K562 (cell line): ENCODE measurements at regions not wholly inside any gene's neighbourhood (a gene's known extent, or its start where the extent isn't known, plus 50 kb on each side); places are given as distances from the start of the nearest gene placed in this dataset.

Experiments used
- ATAC-seq: fragments of 200-7000 bp; cut with Tn5 transposase; 3 replicates; pipeline ENCODE4 v1.9.1; 2020; ENCODE audit warnings: moderate library complexity
- BruUV-seq: library from RNA; stranded (reverse); fragments of 400-500 nt; replicated peaks from 2 replicates; lab custom pipeline; 2021; lab: Mats Ljungman, UMichigan
- CTCF ChIA-PET: fragments of 300-600 bp; formaldehyde crosslinking; extraction: SDS; loops from one replicate; lab custom pipeline; 2021; ENCODE audit warnings: low intra/inter-chr PET ratio; lab: Yijun Ruan, JAX
- POLR2A ChIA-PET: fragments of 300-600, 350-650 bp; sonication (Branson Sonifier 250); formaldehyde crosslinking; extraction: SDS; loops from one replicate; lab custom pipeline; 2021; ENCODE audit warnings: antibody characterized with exemption, inconsistent platforms; lab: Yijun Ruan, JAX
- DNase-seq, 4 experiments: peaks; one replicate each; pipeline versions ENCODE4 v3.0.0 to v3.0.0-alpha.2; 2011 to 2018; ENCODE audit warnings: low spot score in 3 of 4, mixed read lengths in 3 of 4; ENCODE audit errors: extremely low read depth in 1 of 4
- FAIRE-seq: peaks from 2 replicates; lab custom pipeline; 2011; peaks lifted over from hg19 to GRCh38; lab: Jason Lieb, UNC
- H2AFZ ChIP-seq: 2 replicates; pipeline ENCODE4 v1.6.0; 2011; ENCODE audit warnings: low read depth, low read length, control low read depth, inconsistent platforms
- H3K27ac ChIP-seq: fragments of 200-600 bp; 3 replicates; pipeline ENCODE4 v1.8.0; 2011; ENCODE audit warnings: low read depth, mild to moderate bottlenecking, control low read depth, inconsistent platforms, low read length, moderate library complexity, mixed read lengths; ENCODE audit errors: extremely low read depth
- H3K27me3 ChIP-seq, 2 experiments: fragments of 300-600 bp in 1 of 2; 2 replicates in 1 of 2; 3 replicates in 1 of 2; pipeline versions ENCODE4 v1.6.0 to v1.8.0; 2011; ENCODE audit warnings: inconsistent platforms in 2 of 2, low read length in 2 of 2, mild to moderate bottlenecking in 1 of 2, mixed read lengths in 1 of 2, moderate library complexity in 1 of 2; ENCODE audit not compliant: control insufficient read depth in 2 of 2, insufficient read depth in 2 of 2
- H3K36me3 ChIP-seq: fragments of 300-600 bp; 3 replicates; pipeline ENCODE4 v1.8.0; 2011; ENCODE audit warnings: mild to moderate bottlenecking, low read length, inconsistent platforms; ENCODE audit not compliant: control insufficient read depth, insufficient read depth
- H3K4me1 ChIP-seq, 2 experiments: fragments of 200-600 bp in 1 of 2; replicated peaks in 1 of 2; 2 replicates in 1 of 2; 3 replicates in 1 of 2; pipeline versions ENCODE4 v1.5.1 to v1.8.0; 2011; ENCODE audit warnings: inconsistent platforms in 2 of 2, low read length in 2 of 2, mild to moderate bottlenecking in 1 of 2, mixed read lengths in 1 of 2, moderate library complexity in 1 of 2; ENCODE audit not compliant: control insufficient read depth in 2 of 2, insufficient read depth in 2 of 2
- H3K4me2 ChIP-seq: 2 replicates; pipeline ENCODE4 v1.6.1; 2011; ENCODE audit warnings: low read length, control low read depth, inconsistent platforms, mixed read lengths; ENCODE audit not compliant: insufficient read depth
- H3K4me3 ChIP-seq: fragments of 200-600 bp; sonication (generic), shearing (Covaris generic); 2 replicates; pipeline ENCODE4 v1.5.1; 2016; ENCODE audit warnings: control low read depth, inconsistent platforms
- H3K79me2 ChIP-seq: fragments of 200-600 bp; 3 replicates; pipeline ENCODE4 v1.8.0; 2011; ENCODE audit warnings: low read length, inconsistent platforms; ENCODE audit not compliant: control insufficient read depth, insufficient read depth
- H3K9ac ChIP-seq, 2 experiments: 2 replicates each; pipeline versions ENCODE4 v1.6.0 to v1.6.1; 2011; ENCODE audit warnings: low read depth in 2 of 2, low read length in 2 of 2, control low read depth in 1 of 2, inconsistent platforms in 1 of 2, mild to moderate bottlenecking in 1 of 2, mixed read lengths in 1 of 2; ENCODE audit not compliant: insufficient read depth in 1 of 2
- H3K9me1 ChIP-seq: one replicate; pipeline ENCODE4 v1.6.0; 2011; ENCODE audit warnings: inconsistent platforms, mild to moderate bottlenecking, low read length, moderate library complexity; ENCODE audit not compliant: control insufficient read depth, insufficient read depth
- H3K9me3 ChIP-seq: replicated peaks from 2 replicates; pipeline ENCODE4 v1.5.1; 2011; ENCODE audit warnings: low read depth, low read length, inconsistent platforms; ENCODE audit not compliant: control insufficient read depth, insufficient read depth
- H4K20me1 ChIP-seq: replicated peaks from 2 replicates; pipeline ENCODE4 v1.6.1; 2011; ENCODE audit warnings: low read length, inconsistent platforms, mixed read lengths; ENCODE audit not compliant: control insufficient read depth, insufficient read depth
- MAFK ChIP-seq: IDR thresholded peaks from 2 replicates; pipeline ENCODE4 v1.6.1; 2011; ENCODE audit warnings: low read length, improper control_type of control experiment
- MEF2D ChIP-seq: conservative IDR thresholded peaks from 2 replicates; pipeline ENCODE4 v1.6.1; 2016; ENCODE audit warnings: low read depth, missing genetic modification characterization, missing compliant biosample characterization
- MYNN ChIP-seq, 2 experiments: sonication (generic); formaldehyde crosslinking in 1 of 2; IDR thresholded peaks; 2 replicates each; pipeline versions ENCODE4 v1.5.0 to v1.6.1; 2016 to 2020; ENCODE audit warnings: antibody characterized with exemption in 1 of 2, missing genetic modification reagents in 1 of 2
- NR2C2 ChIP-seq, 2 experiments: fragments of 200-800 bp in 1 of 2; sonication (Bioruptor generic) in 1 of 2; sonication (generic) in 1 of 2; formaldehyde crosslinking in 1 of 2; IDR thresholded peaks; 2 replicates each; pipeline versions ENCODE4 v1.6.1 to v1.8.0; 2016 to 2022; ENCODE audit warnings: mild to moderate bottlenecking in 1 of 2, missing compliant biosample characterization in 1 of 2, missing genetic modification characterization in 1 of 2, missing genetic modification reagents in 1 of 2
- PPARD ChIP-seq: fragments of 250-450 bp; sonication (Bioruptor Pico); IDR thresholded peaks from 2 replicates; pipeline ENCODE4 v1.8.0; 2022; ENCODE audit warnings: inconsistent platforms, mild to moderate bottlenecking, moderate library complexity
- ZKSCAN3 ChIP-seq: fragments of 250-450 bp; sonication (Bioruptor Pico); IDR thresholded peaks from 2 replicates; pipeline ENCODE4 v1.4.0; 2020
- ZNF518B ChIP-seq: fragments of 250-450 bp; sonication (Bioruptor Pico); IDR thresholded peaks from 2 replicates; pipeline ENCODE4 v1.5.0; 2021; ENCODE audit warnings: mild to moderate bottlenecking, moderate library complexity
- ZNF740 ChIP-seq, 3 experiments: fragments of 200-800 bp in 1 of 3; sonication (Bioruptor generic) in 1 of 3; sonication (generic) in 1 of 3; formaldehyde crosslinking in 1 of 3; IDR thresholded peaks; 2 replicates each; pipeline versions ENCODE4 v1.6.1 to v1.8.0; 2016 to 2022; ENCODE audit warnings: mild to moderate bottlenecking in 2 of 3, missing compliant biosample characterization in 2 of 3, missing genetic modification characterization in 2 of 3, missing genetic modification reagents in 1 of 3
- WGBS: fragments of 100-300 bp; shearing (Covaris generic); methylation state at CpG from one replicate; pipeline ENCODE4 v1.1.6; 2016; ENCODE audit warnings: low coverage, mixed read lengths; ENCODE audit not compliant: insufficient coverage; ENCODE audit errors: missing lambda C conversion rate; 5-methylcytosine and 5-hydroxymethylcytosine counted together
- in situ Hi-C: fragments of 300-500 bp; cut with MboI; formaldehyde crosslinking; loops from 4 replicates; pipeline ENCODE4 v1.15.0; 2018; ENCODE audit warnings: inconsistent platforms, mixed read lengths
- intact Hi-C: fragments of 100-400 bp; cut with micrococcal nuclease; formaldehyde crosslinking; loops from 2 replicates; pipeline ENCODE4 v1.14.2; 2022

- TF ChIP-seq PPARD (no peak), MEF2D (no peak)
These were observed 694.2 kb downstream of the SLC6A15 start (continued) for GRCh38 chr12:84218406-84218805.

- BruUV-seq = no TSS peak
- ChIA-PET POLR2A (no interaction called here), CTCF (no interaction called here)
- Histone ChIP-seq H3K4me2 (no peak overlapping the region), H3K27me3 (no peaks in the 10 kb centered on the region), H3K9ac (no peak overlapping the region), H3K4me1 (no peaks in the 10 kb centered on the region), H3K36me3 (no peaks in the 10 kb centered on the region), H3K79me2 (no peaks in the 10 kb centered on the region), H3K9me3 (no peaks in the 10 kb centered on the region), H3K4me3 (no peak overlapping the region), H2AFZ (no peak overlapping the region), H3K9me1 (no peaks in the 10 kb centered on the region), H4K20me1 (no peaks in the 10 kb centered on the region)
- DNase-seq (no peak), FAIRE-seq (no peak)
- in situ Hi-C loops = no loop called here
- WGBS = 0% methylated on average over 2 of the region's 2 CpGs
- intact Hi-C loops = no loop called here
- no peak for TF ChIP-seq ZKSCAN3 (CRISPR knock-in tag)
- TF ChIP-seq NR2C2 (CRISPR knock-in tag; IDR thresholded peaks at IDR 0.05) = no peak
- no peak for TF ChIP-seq NR2C2 (tag; IDR thresholded peaks at IDR 0.05)
- TF ChIP-seq, all 486 proteins: peak for 0
- no peak overlapping the region for H3K27ac ChIP-seq
- no peak for ATAC-seq
These were observed 710.6 kb downstream of the SLC6A15 start for GRCh38 chr12:84201976-84202375.

GRCh38 chr12:84198294-84198946 is 714.2 kb downstream of the SLC6A15 start:
- no peak overlapping the region for H3K4me3 ChIP-seq
- CTCF ChIA-PET = no interaction called here
- no peaks in the 10 kb centered on the region for H4K20me1 ChIP-seq
- intact Hi-C loops = no loop called here
- no peak overlapping the region for H2AFZ ChIP-seq
- H3K36me3 ChIP-seq = no peaks in the 10 kb centered on the region
- no TSS peak for BruUV-seq
- 2% methylated on average over 6 of the region's 6 CpGs for WGBS
- in situ Hi-C loops = no loop called here
- no peak overlapping the region for H3K4me2 ChIP-seq
- POLR2A ChIA-PET = no interaction called here
- H3K27me3 ChIP-seq = no peaks in the 10 kb centered on the region
- no peaks in the 10 kb centered on the region for H3K4me1 ChIP-seq
- H3K79me2 ChIP-seq = no peaks in the 10 kb centered on the region
- H3K9me3 ChIP-seq = no peaks in the 10 kb centered on the region
- FAIRE-seq = no peak
- H3K9me1 ChIP-seq = no peaks in the 10 kb centered on the region
- H3K9ac ChIP-seq = no peak overlapping the region
- ATAC-seq = no peak
- H3K27ac ChIP-seq = no peak overlapping the region
- DNase-seq = no peak
- TF ChIP-seq MYNN (IDR thresholded peaks at IDR 0.05) (no peak), MYNN (CRISPR knock-in tag; IDR thresholded peaks at IDR 0.05) (no peak), ZNF740 (CRISPR knock-in tag; IDR thresholded peaks at IDR 0.05) (no peak), ZNF740 (tag; IDR thresholded peaks at IDR 0.05) (no peak), ZNF518B (CRISPR knock-in tag) (no peak), MAFK (no peak)
